GM21717 (cell line): ENCODE measurements at regions not wholly inside any gene's neighbourhood (a gene's known extent, or its start where the extent isn't known, plus 50 kb on each side); places are given as distances from the start of the nearest gene placed in this dataset.
"Not testable (repeated sequence)": the region's sequence is repeated elsewhere in the genome, so short reads cannot be mapped to it uniquely, and the experiment has no call there.

ENCODE experiments used
- ATAC-seq: cut with Tn5 transposase; IDR thresholded peaks from one replicate; pipeline ENCODE4 v1.9.1; 2021; ENCODE audit warnings: mild to moderate bottlenecking, moderate library complexity; ENCODE audit not compliant: unreplicated experiment

DNA sequence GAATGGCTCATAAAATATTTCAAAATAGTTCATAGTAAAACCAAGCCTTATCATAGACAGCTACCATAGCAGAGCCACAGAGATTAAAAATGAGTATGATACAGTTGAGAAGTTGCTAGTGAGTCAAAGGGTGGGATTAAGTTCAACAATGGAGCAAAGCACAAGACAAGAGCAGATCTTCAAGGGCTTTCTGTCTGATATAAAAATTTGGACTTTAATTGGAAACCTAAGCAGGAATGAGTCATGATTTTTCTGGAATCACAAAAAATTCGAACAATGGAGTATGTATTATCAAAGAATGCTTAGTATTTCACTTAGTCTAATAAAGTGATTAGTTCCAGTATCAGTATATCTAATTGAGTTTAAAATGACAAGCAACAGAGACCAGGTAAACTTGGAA is 487.3 kb upstream of the NETO1 start:
- no peak for ATAC-seq

DNA sequence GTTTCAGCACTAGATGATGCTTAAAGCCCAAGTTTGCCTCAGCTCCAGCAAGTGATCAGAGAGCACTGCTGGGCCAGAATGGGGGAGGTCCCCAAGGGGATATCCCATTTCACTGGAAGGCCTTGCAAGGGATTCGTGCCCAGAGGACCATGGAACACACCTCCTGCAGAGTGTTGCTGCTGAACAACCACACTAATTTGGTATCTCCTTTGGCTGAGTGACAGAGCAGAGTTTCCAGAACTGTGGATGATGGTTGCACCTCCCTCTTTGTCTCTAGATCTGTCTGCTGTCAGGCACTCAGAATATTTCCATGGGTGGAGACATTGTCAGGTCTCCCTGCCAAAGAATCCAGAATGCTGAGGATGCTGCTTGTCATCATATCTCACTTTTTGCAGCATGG is 484.8 kb upstream of the NETO1 start:
- no peak for ATAC-seq

DNA sequence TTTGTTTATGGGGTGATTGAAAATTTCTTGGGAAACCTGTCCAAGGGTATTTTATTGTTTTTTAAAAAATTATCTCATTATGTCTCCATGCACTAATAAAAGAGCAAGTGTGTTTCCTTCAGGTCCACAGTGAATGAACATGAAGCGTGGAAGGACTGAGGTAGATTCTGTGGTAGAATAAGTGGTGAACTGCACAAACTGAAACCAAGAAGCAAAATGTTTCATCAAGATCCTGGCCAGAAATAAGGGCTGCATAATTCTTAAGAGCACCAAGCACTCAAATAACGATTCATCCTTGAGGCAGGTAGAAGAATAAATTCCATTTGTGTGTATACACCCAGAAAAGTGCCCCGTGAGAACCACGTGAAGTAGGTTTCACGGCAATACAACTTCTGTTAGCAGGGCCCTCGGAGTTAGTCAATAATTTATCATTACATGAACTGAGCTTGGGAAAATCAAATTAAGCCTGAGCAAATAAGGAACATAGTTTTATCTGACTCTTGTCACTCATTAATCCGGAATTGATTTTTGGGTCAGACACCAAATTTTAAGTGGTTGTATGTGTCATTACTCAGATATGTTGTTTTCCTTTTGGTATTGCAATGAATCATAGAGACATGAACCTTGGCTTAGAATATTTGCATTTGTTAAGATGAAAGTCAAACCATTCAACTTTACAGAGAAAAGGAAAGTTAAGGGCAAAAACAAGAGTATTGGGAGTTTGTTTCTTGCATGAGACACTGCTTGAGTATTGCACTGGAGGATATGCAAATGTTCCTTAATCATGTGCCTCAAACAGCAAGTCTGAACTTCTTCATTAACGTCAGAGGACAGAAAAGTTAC is 472.6 kb upstream of the NETO1 start:
- peak; percentile 84 for ATAC-seq

DNA sequence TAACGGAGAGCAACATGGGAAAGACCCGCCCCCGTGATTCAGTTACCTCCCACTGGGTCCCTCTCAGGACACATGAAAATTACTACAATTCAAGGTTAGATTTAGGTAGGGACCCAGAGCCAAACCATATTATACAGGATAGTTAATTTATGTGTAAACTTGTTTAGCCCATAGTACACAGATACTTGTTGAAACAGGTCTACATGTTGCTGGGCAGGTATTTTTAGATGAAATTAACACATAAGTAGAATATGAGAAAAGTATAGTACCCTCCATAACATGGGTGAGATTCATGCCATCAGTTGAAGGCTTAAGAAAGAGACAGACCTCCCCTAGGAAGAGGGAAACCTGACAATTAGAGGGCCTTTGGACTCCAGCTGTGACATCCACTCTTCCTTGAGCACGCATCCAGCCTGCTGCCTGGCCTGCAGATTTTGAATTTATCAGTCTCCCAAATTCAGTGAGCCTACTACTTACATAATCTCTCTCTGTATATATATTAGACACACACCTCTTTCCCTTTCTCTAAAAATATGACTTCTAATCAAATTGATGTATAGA is 463.5 kb upstream of the NETO1 start:
- no peak for ATAC-seq

DNA sequence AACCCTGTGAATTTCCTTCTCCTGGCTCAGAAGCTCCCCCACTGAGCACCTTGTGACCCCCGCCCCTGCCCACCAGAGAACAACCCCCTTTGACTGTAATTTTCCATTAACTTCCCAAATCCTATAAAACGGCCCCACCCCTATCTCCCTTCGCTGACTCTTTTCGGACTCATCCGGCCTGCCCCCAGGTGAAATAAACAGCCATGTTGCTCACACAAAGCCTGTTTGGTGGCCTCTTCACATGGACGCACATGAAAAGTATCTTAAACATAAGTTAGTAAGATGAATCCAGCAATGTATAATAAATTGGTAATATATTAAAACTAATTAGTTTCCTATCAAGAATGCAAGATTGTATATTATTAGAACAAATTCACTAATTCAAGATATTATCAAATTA is 462.3 kb upstream of the NETO1 start:
- ATAC-seq, result not testable (repeated sequence)

DNA sequence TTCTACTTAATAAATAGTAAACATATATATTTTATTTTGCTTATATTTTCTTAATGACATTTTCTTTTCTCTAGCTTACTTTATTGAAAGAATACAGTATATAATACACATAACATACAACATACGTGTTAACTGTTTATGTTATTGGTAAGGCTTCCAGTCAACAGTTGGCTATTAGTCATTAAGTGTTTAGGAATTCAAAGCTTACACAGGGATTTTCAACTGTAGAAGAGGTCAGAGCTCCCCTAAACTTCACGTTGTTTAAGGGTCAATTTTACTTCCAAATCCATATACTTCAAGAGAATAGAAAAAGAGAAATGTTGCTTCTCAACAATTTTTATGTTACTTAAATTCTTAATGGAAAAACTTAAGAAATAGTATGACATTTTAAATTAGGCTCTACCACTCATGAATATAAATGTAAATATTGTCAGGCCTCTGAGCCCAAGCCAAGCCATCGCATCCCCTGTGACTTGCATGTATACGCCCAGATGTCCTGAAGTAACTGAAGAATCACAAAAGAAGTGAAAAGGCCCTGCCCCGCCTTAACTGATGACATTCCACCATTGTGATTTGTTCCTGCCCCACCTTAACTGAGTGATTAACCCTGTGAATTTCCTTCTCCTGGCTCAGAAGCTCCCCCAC is 456.5 kb upstream of the NETO1 start:
- ATAC-seq, result not testable (repeated sequence)

DNA sequence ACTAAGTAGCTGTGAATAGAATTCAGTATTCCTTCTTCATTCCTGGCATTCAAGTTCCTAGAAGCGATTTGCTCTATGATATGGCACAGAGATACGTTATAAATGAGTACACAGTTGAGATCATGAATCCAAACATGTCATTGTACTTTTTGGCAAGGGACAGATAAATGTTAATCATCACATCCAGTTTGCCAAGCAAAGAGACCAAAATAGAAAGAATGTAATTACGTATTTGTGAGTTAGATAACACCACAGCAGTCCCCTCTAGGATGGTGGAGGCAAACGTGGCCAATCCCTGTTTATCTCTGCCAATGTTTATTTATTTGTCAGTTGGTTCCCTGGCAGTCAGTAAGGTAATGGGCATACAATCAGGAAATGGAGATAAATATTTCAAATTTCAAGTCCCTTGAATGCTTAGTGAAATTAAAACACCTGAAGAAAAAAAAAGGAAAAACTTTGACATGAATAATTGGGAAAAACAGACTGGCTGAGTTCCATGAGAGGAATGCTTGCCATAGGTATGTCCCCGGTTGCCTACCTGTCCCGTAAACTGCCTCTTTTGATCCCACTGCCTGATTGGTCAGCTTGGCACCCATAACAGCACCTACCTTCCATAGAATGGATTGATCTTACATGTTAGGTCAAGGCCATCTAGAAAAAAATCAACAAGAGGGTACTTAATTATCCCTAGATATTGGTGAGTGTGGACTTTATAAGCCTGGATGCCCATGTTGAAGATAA is 451.1 kb upstream of the NETO1 start:
- no peak for ATAC-seq

DNA sequence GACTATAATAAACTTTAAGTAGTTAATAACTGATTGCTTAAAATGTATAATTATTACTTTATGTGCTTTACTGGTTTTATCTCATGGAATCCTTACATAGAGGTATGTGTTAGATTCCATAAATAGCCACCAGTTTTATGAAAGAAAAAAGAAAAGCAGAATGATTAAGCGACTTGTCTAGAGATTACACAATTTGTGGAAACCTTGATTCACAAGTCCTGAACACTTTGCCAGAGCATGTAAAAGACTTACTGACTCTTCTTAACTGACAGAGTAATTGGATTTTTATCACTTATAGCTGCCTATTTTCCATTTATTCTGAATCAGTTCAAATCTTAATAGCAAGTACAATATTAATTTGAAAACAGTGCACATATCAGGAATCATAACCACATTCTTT is 448.7 kb upstream of the NETO1 start:
- no peak for ATAC-seq

DNA sequence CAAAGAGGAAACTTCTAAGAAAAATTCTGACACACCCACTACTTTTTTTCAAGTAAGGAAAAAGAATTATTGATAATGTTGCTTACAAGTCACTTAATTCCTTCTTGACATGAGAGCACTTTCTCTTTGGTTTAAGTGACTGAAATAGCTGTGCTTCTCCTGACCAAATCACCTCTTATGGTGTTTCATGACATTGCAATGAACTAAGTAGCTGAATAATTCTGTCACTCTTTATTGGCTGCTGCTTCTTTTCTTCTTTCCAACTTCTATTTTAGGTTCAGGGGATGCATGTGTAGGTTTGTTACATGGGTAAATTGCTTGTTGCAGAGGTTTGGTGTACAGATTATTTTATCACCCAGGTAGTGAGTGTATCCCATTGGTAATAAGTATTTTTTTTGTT is 447.6 kb upstream of the NETO1 start:
- no peak for ATAC-seq

DNA sequence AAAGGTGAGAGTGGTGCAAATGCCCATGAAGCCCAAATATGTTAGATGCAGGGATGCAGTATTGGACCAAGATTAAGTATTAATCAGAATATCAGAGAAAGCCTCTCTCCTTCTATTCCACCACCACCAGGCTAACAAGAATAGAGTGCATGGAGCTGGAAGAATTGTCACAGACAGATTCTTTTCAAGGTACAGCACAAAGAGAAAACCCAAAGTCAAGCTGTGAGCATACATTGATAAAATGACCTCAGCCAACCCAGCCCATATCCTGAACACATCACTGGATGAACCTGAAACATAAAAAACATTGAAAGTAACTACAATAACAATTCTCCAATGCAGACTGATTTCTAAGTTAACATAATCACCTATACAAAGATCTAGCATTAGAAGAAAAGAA is 445.7 kb upstream of the NETO1 start:
- no peak for ATAC-seq

DNA sequence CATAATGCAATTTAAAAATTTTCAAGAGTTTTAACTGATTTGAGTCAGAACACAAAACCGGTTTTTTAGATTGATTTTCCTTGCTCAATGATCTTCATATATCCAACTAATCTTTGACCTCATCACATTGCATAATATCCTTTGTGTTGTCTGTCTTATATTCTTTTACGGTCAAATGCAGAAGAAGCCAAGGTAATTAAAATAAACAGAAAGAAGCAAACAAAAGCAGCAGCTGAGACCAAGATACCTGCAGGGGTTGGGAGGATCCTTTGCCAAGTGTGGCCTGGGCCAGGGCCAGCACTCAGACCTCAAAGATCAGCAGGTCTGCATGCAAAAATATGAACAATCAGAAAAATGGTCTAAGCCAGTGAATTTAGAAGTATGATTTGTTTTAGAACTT is 428.9 kb upstream of the NETO1 start:
- ATAC-seq, result no peak

DNA sequence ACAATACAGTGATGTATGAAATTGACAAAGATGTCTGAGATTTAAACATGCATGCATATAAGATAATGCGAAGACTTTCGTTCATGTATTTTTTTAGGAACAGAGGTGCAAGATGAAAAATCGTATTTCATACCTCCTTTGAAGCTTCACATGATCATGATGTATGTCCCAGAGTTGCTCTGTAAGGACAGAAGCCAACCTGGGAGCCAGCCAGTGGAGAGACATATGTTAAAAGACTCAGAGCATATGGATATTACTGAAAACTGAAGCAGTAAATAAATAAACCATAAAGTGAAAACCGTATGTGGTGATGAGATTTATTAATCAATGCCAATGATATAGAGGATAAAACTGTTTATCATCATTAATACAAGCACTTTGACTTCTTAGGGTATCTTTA is 424.4 kb upstream of the NETO1 start:
- ATAC-seq, result no peak

DNA sequence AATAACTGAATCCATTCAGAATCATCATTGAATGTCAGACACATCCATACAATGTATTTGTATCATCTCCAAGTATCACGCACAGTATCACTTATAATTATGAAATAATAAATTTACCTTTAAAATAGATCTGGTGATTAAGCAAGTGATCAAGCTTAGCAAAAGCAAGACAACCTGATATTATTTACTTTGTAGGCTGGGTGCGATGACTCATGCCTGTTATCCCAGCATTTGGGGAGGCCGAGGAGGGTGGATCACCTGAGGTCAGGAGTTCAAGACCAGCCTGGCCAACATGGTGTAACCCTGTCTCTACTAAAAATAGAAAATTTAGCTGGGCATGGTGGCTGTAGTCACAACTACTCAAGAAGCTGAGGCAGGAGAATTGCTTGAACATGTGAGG is 421.0 kb upstream of the NETO1 start:
- ATAC-seq, result no peak

DNA sequence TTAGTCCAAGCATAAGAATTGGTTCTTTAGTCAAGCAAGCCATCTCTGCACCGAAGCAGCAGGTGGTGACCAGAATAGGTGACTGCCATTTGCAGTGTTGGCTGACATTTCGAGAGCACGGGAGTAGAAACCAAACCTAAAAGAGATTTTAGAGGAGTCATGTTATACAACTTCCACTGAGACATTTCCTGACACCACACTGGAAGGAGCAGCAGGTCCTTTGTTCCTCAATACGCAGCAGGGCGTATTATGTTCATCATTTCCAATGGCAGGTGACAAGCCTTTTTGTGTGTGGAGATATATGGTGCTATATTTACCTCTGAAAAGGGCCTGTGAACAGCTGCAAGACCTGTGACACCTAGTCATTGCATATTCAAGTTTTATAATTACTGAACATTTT is 418.8 kb upstream of the NETO1 start:
- no peak for ATAC-seq

DNA sequence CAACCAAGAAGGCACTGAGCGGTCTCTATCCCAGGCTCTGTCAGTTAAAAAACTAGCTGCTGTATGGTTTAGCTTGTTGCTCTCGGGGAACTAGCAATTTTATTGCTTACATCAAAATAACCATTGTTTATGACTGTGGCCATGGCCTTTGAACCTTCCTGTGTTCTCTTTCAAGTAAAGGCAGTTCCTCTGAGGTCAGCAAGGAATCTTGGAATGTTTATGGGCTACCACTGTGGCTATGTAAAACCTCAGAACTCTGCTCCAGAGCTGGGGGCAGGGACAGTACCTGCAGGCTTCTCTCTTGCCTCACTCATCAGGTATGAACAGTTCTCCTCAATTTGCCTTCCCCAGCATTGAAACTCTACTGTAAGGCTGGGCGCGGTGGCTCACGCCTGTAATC is 416.0 kb upstream of the NETO1 start:
- no peak for ATAC-seq

DNA sequence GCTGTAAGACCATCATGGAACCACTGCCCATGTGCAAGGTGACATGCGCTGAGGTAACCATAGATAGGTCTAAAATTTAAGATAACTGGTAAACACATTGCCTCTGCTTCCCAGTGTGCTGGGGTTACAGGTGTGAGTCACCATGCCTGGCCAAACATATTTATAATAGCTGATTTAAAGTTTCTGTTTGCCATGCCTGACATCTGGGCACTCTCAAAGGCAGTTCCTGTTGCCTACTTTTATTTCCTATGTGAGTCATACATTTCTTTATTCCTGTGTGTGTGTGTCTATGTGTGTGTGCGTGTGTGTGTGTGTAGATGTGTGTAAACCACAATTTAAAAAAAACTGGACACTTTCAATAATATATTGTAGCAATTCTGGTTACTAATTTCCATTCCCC is 415.2 kb upstream of the NETO1 start:
- ATAC-seq, result no peak

DNA sequence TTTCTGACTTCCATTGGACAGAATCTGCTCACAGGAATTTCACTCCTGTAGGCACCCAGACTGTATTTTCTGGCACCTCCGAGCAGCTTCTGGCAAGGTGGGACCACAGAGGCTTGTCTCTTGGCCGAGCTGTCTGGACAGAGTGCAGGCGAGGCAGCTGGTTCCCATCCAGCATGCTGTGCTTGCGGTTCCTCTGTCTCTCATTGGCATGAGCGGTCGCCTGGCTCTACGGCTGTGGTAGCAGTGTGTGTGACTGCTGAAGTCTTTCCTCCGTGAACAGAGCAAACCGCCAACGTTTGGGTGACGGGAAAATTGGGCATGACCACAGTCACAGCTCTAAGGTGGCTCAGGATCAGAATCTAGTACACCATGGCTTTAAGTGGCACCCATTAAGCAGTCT is 411.7 kb upstream of the NETO1 start:
- ATAC-seq, result no peak

DNA sequence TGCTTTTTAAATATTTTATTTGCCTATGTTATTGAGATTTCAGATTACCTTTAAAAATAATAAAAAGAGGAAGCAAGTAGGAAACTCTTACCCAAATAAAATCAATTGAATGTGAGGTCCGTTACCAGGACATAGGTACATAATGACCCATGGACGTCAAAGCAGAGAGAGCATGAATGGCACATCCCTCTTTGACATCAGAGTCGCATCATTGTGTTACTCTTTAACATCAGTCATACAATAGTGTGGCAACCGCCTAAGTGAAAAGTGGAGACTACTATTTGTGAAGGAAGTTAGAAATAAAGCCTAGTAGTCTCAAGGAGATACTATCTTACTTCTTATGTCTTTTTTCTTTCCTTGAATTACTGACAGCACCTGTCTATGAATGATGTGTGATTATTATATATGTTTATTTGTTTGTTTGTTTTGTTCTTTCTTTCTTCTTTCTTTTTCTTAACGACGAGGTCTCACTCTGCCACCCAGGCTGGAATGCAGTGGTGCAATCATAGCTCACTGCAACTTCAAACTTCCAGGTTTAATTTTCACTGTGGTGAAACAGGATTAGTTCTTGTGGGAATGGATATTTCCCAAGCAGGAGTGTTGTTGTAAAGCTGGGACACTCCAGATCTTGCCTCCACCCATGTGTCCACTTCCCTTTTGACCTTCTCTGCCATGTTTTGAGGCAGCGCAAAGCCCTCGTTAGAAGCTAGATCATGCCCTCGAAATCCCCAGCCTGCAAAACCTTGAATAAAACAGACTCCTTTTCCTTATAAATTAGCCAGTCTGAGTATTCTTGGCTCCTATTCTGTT is 407.2 kb upstream of the NETO1 start:
- no peak for ATAC-seq

DNA sequence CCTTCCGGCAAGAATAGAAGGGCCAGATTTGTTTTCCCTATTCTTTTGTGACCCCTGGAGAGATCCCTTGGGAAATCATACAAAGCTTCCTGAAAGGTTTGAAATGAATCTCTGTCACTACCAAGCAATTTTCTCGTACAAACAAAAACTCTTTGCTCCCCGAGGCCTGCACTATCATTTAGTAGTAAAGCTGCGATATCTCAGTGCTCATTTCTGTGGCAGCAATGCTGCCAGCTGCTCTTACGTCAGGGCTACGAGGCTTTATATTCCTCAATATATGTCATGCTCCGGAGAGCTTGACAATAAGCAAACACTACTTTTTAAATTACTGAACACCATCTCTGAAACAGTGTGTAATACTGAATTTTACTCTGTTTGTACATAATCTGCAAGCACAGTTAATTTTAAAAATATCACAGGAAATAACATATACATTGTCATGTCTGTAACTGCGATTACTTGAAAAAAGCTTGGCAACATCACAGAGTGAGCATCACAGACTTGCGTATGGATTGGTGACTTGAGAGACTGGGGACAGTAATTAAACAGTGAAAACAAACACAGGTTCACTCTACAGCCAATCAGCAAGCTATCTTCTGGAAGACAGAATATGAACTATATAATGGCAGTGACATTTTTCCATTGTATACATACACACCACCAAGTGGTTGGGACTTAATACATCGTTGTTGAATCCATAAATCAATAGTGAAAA is 403.3 kb upstream of the NETO1 start:
- no peak for ATAC-seq

DNA sequence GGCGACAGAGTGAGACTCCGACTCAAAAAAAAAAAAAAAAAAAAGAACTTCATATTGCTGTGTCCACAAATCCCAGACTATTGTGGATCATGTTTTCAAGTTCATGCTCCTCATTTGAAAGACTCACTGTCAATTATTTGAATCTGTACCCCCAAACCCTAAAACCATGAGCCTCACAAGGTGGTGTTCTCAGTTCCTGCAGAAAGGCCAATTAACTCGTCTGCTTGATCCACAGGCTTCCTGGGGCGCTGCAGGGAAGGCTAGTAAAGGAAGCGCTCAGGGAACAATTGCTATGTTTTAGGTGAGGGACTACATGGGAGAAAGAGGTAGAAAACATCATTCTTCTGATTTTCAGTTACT is 396.8 kb upstream of the NETO1 start:
- ATAC-seq, result no peak
